Activated CD8-positive, alpha-beta T cell treated with anti-CD3 and anti-CD28 coated beads, Interleukin-2, amount 10 ng/mL, durations not matched to agents 7 days and 5 days (primary cell): ENCODE measurements at regions not wholly inside any gene's neighbourhood (a gene's known extent, or its start where the extent isn't known, plus 50 kb on each side); places are given as distances from the start of the nearest gene placed in this dataset.
"Not testable (repeated sequence)": the region's sequence is repeated elsewhere in the genome, so short reads cannot be mapped to it uniquely, and the experiment has no call there.

Experiments
- ATAC-seq: fragments of 150-1000 bp; cut with Tn5 transposase; one replicate; pipeline ENCODE4 v1.10.0; 2021; ENCODE audit warnings: moderate library complexity
- CTCF ChIA-PET: fragments of 350-600 bp; sonication (Branson Sonifier 250); formaldehyde crosslinking; loops from one replicate; lab custom pipeline; 2021; ENCODE audit warnings: antibody characterized with exemption; lab: Charles Lee
- POLR2A ChIA-PET: fragments of 350-600 bp; sonication (Branson Sonifier 250); formaldehyde crosslinking; loops from one replicate; lab custom pipeline; 2021; ENCODE audit warnings: antibody characterized with exemption; lab: Charles Lee
- DNase-seq: peaks from one replicate; pipeline ENCODE4 v3.0.0-alpha.2; 2020
- H3K27ac Mint-ChIP-seq: one replicate; pipeline ENCODE4 v1.8.0; 2021; ENCODE audit warnings: mild to moderate bottlenecking, mixed read lengths
- H3K27me3 Mint-ChIP-seq: one replicate; pipeline ENCODE4 v1.8.0; 2021; ENCODE audit warnings: low read depth, mixed read lengths
- H3K36me3 Mint-ChIP-seq: one replicate; pipeline ENCODE4 v1.8.0; 2021; ENCODE audit warnings: low read depth, mixed read lengths
- H3K4me1 Mint-ChIP-seq: one replicate; pipeline ENCODE4 v1.8.0; 2021; ENCODE audit warnings: low read depth, mixed read lengths
- H3K4me3 Mint-ChIP-seq: one replicate; pipeline ENCODE4 v1.8.0; 2021; ENCODE audit warnings: mild to moderate bottlenecking, mixed read lengths
- H3K9me3 Mint-ChIP-seq: one replicate; pipeline ENCODE4 v1.8.0; 2022; ENCODE audit warnings: mixed read lengths; ENCODE audit not compliant: insufficient read depth

GRCh38 chr2:47964277-47964676, 58.0 kb upstream of the FBXO11 start:
- CTCF ChIA-PET = no interaction called here
- POLR2A ChIA-PET = no interaction called here
- Mint-ChIP-seq H3K27me3 (peaks cover 27% of the 10 kb centered on the region), H3K36me3 (no peaks in the 10 kb centered on the region), H3K9me3 (no peaks in the 10 kb centered on the region), H3K27ac (no peak overlapping the region), H3K4me3 (no peak overlapping the region), H3K4me1 (no peaks in the 10 kb centered on the region)
- no peak for ATAC-seq
- no peak for DNase-seq

- no peaks in the 10 kb centered on the region for H3K9me3 Mint-ChIP-seq
- CTCF ChIA-PET = no interaction called here
- no peak for DNase-seq
Measured at GRCh38 chr2:47964722-47965434, 58.6 kb upstream of the FBXO11 start.

GRCh38 chr2:47976728-47977127, 70.4 kb upstream of the FBXO11 start:
- H3K9me3 Mint-ChIP-seq, H3K4me3 Mint-ChIP-seq, H3K27me3 Mint-ChIP-seq, H3K4me1 Mint-ChIP-seq, ATAC-seq, H3K27ac Mint-ChIP-seq, H3K36me3 Mint-ChIP-seq, DNase-seq, POLR2A ChIA-PET: not testable (repeated sequence)
- CTCF ChIA-PET = interaction anchor here (1.2 kb wide), 1 partner anchor 18 kb away, joined by 3 read pairs; no protein-coding TSS in a partner anchor

More at GRCh38 chr2:47964722-47965434, 58.6 kb upstream of the FBXO11 start:
- H3K4me1 Mint-ChIP-seq = no peaks in the 10 kb centered on the region
- no peak for ATAC-seq
- no peaks in the 10 kb centered on the region for H3K36me3 Mint-ChIP-seq
- POLR2A ChIA-PET = no interaction called here
- peaks cover 22% of the 10 kb centered on the region for H3K27me3 Mint-ChIP-seq
- H3K4me3 Mint-ChIP-seq = no peak overlapping the region
- no peak overlapping the region for H3K27ac Mint-ChIP-seq

GRCh38 chr2:47984041-47984440, 77.7 kb upstream of the FBXO11 start:
- Mint-ChIP-seq H3K27ac (no peak overlapping the region), H3K27me3 (peaks cover 5% of the 10 kb centered on the region), H3K36me3 (no peaks in the 10 kb centered on the region), H3K4me3 (no peak overlapping the region), H3K4me1 (peaks cover 2% of the 10 kb centered on the region), H3K9me3 (no peaks in the 10 kb centered on the region)
- POLR2A ChIA-PET = no interaction called here
- DNase-seq = no peak
- CTCF ChIA-PET = no interaction called here
- no peak for ATAC-seq

- Mint-ChIP-seq H3K27ac (no peak overlapping the region), H3K9me3 (no peaks in the 10 kb centered on the region), H3K27me3 (peaks cover 2% of the 10 kb centered on the region), H3K36me3 (no peaks in the 10 kb centered on the region), H3K4me3 (no peak overlapping the region), H3K4me1 (no peaks in the 10 kb centered on the region)
- POLR2A ChIA-PET = no interaction called here
- ATAC-seq (no peak), DNase-seq (no peak)
- CTCF ChIA-PET = no interaction called here
Measured at GRCh38 chr2:47990503-47990902, 84.2 kb upstream of the FBXO11 start.

- DNase-seq (no peak), ATAC-seq (no peak)
- ChIA-PET POLR2A (no interaction called here), CTCF (no interaction called here)
- no peak overlapping the region for H3K27ac Mint-ChIP-seq
- no peak overlapping the region for H3K4me3 Mint-ChIP-seq
- no peaks in the 10 kb centered on the region for H3K27me3 Mint-ChIP-seq
- H3K36me3 Mint-ChIP-seq = no peaks in the 10 kb centered on the region
- no peaks in the 10 kb centered on the region for H3K4me1 Mint-ChIP-seq
- H3K9me3 Mint-ChIP-seq = no peaks in the 10 kb centered on the region
Measured at GRCh38 chr2:47992671-47993070, 86.4 kb upstream of the FBXO11 start.

- CTCF ChIA-PET = interaction anchor here (0.9 kb wide), 1 partner anchor 9 kb away, joined by 3 read pairs; no protein-coding TSS in a partner anchor
- POLR2A ChIA-PET = no interaction called here
- DNase-seq (no peak), ATAC-seq (no peak)
- Mint-ChIP-seq H3K4me3 (no peak overlapping the region), H3K4me1 (no peaks in the 10 kb centered on the region), H3K9me3 (no peaks in the 10 kb centered on the region), H3K27me3 (no peaks in the 10 kb centered on the region), H3K27ac (no peak overlapping the region), H3K36me3 (no peaks in the 10 kb centered on the region)
Measured at GRCh38 chr2:47996808-47997207, 90.5 kb upstream of the FBXO11 start.

- Mint-ChIP-seq H3K27ac (no peak overlapping the region), H3K36me3 (no peaks in the 10 kb centered on the region), H3K9me3 (no peaks in the 10 kb centered on the region), H3K4me1 (no peaks in the 10 kb centered on the region), H3K4me3 (no peak overlapping the region), H3K27me3 (no peaks in the 10 kb centered on the region)
- no peak for ATAC-seq
- no peak for DNase-seq
- CTCF ChIA-PET = no interaction called here
- POLR2A ChIA-PET = no interaction called here
Measured at GRCh38 chr2:47999512-47999911, 93.2 kb upstream of the FBXO11 start.

GRCh38 chr2:48001498-48001897, 95.2 kb upstream of the FBXO11 start:
- POLR2A ChIA-PET = no interaction called here
- DNase-seq (no peak), ATAC-seq (no peak)
- H3K36me3 Mint-ChIP-seq = no peaks in the 10 kb centered on the region
- H3K9me3 Mint-ChIP-seq = no peaks in the 10 kb centered on the region
- H3K4me1 Mint-ChIP-seq = no peaks in the 10 kb centered on the region
- no peak overlapping the region for H3K4me3 Mint-ChIP-seq
- no peak overlapping the region for H3K27ac Mint-ChIP-seq
- CTCF ChIA-PET = interaction anchor here (0.6 kb wide), 1 partner anchor 144 kb away, joined by 3 read pairs; no protein-coding TSS in a partner anchor
- H3K27me3 Mint-ChIP-seq = no peaks in the 10 kb centered on the region

GRCh38 chr2:48006094-48006493, 99.8 kb upstream of the FBXO11 start:
- Mint-ChIP-seq H3K4me1 (no peaks in the 10 kb centered on the region), H3K36me3 (no peaks in the 10 kb centered on the region), H3K27me3 (no peaks in the 10 kb centered on the region), H3K27ac (no peak overlapping the region), H3K9me3 (no peaks in the 10 kb centered on the region), H3K4me3 (no peak overlapping the region)
- CTCF ChIA-PET = no interaction called here
- DNase-seq = no peak
- ATAC-seq = no peak
- POLR2A ChIA-PET = no interaction called here

- DNase-seq (no peak), ATAC-seq (no peak)
- ChIA-PET CTCF (no interaction called here), POLR2A (no interaction called here)
- H3K36me3 Mint-ChIP-seq = no peaks in the 10 kb centered on the region
- no peaks in the 10 kb centered on the region for H3K4me1 Mint-ChIP-seq
- H3K27me3 Mint-ChIP-seq = no peaks in the 10 kb centered on the region
- no peak overlapping the region for H3K4me3 Mint-ChIP-seq
- H3K9me3 Mint-ChIP-seq = no peaks in the 10 kb centered on the region
- H3K27ac Mint-ChIP-seq = no peak overlapping the region
Measured at GRCh38 chr2:48007699-48008268, 101.5 kb upstream of the FBXO11 start.

GRCh38 chr2:48009256-48009655, 103.0 kb upstream of the FBXO11 start:
- no peaks in the 10 kb centered on the region for H3K9me3 Mint-ChIP-seq
- no peak for ATAC-seq
- no peaks in the 10 kb centered on the region for H3K36me3 Mint-ChIP-seq
- DNase-seq = no peak
- ChIA-PET CTCF (interaction anchor here (1.3 kb wide), 1 partner anchor 151 kb away, joined by 4 read pairs; no protein-coding TSS in a partner anchor), POLR2A (no interaction called here)
- no peak overlapping the region for H3K27ac Mint-ChIP-seq
- no peaks in the 10 kb centered on the region for H3K27me3 Mint-ChIP-seq
- no peak overlapping the region for H3K4me3 Mint-ChIP-seq
- no peaks in the 10 kb centered on the region for H3K4me1 Mint-ChIP-seq
